NCI-H82 treated with DMSO at 0.1 percent for 48 hours (cell line): ENCODE measurements at regions not wholly inside any gene's neighbourhood (a gene's known extent, or its start where the extent isn't known, plus 50 kb on each side); places are given as distances from the start of the nearest gene placed in this dataset.

Experiments
- DNase-seq: peaks from one replicate; lab custom pipeline; 2025; ENCODE audit not compliant: unreplicated experiment; lab: John Stamatoyannopoulos, UW

DNA sequence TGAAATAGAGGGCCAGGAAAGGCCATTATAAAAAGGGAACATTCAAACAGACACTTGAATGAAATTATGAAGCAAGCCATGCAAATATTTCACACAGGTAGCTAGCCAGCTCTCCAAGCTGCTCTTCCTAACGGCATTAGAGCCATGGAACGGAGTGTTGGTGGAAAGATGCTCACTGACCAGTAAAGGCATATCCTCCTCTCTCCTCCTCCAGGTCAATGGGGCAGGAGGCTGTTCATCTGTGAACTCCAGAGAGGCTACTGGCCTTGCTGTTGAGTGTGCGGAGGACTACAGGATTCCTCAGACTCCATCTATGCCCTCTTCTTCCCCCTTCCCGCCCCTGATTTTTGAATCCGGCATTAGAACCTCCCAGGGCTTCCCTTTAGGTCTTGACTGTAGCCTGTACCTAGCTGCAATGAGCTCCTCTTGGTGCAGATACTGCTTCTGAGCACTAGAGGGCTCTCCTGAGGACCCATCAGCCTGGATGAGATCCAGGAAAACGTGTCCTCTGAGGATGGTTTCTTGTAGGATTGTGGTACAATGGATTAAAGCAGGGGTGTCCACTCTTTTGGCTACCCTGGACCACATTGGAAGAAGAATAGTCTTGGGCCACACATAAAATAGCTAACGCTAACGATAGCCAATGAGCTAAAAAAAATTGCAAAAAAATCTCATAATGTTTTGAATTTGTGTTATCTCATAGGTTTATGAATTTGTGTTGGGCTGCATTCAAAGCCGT lies 162.2 kb downstream of the SREK1 start:
- DNase-seq = peak; percentile 4

GRCh38 chr5:66306844-66307315 lies 162.8 kb downstream of the SREK1 start:
- DNase-seq = no peak

- DNase-seq = peak; percentile 31
Measured at GRCh38 chr5:66307647-66308241, 163.6 kb downstream of the SREK1 start.

DNA sequence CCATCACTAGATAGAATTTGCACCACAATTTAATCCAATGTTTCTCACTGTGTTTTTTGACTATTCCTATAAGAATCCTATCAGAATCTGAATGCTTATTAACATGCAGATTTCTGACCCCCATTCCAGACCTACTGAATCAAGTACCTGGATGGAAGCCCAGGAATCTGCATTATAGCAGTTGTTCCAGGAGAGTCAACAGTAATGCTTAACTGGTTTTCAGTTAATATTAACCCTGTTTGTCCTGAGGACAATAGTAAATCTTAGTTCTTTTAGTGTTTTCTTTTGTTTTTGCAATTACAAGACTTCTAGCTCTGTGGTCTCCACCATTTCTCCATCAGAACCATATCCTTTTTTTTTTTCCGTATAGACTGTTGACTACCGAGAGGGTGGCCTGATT lies 168.2 kb downstream of the SREK1 start:
- DNase-seq = no peak

DNA sequence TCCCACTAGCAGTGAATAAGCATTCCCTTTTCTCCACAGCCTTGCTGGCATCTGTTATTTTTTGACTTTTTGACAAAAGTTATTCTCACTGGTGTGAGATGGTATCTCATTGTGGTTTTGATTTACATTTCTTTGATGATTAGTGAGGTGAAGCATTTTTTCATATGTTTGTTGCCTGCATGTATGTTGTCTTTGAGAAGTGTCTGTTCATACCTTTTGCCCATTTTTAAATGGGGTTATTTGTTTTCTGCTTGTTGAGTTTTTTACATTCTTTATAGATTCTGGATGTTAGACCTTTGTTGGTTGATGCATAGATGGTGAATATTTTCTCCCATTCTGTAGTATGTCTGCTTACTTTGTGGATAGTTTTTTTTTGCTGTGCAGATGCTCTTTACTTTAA lies 171.7 kb downstream of the SREK1 start:
- no peak for DNase-seq

- DNase-seq = no peak
Measured at GRCh38 chr5:66322786-66323528, 178.9 kb downstream of the SREK1 start.

- DNase-seq = no peak
Measured at GRCh38 chr5:66323529-66323895, 179.4 kb downstream of the SREK1 start.

- DNase-seq = no peak
Measured at GRCh38 chr5:66324357-66324756, 180.3 kb downstream of the SREK1 start.

DNA sequence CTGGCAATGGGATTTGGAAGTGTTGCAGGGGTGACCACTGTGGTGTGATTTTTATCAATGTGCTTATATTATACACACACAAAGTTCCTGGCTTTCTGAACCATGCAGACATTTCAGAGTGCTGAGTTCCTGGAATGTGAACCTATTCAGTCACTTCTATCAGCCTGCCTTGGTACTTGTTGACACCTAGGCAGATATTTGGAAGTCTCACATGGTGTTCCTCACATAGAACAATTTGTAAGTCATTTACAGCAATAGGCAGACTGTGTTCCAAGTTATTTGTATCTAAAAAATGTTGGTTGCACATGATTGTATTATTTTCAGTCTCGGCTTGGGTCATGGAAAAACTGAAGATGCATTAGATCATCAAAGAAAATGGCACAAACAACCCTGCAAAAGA lies 182.2 kb downstream of the SREK1 start:
- no peak for DNase-seq

- DNase-seq = no peak
Measured at GRCh38 chr5:66327008-66327407, 182.9 kb downstream of the SREK1 start.

- no peak for DNase-seq
Measured at GRCh38 chr5:66329078-66329477, 185.0 kb downstream of the SREK1 start.

DNA sequence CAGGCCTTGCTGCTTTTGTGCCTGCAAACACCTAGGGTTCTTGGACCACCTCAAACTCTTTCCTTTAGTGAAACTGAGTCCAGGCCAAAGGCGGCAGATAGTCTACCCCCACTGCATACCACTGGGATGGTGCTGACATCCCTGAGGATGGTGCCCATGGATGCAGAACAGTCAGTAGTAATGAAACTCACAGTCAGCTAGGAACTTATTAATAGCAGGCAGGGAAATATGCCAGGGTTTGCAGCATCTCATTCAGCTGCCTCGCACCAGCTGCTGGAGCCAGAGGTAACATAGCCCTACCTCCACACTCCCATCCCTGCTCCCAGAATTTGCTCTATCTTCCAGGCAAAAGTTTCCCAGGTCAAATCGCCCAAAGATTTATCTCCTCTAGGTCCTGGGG lies 189.1 kb downstream of the SREK1 start:
- DNase-seq = no peak

- peak; percentile 1 for DNase-seq
Measured at GRCh38 chr5:66337626-66338226, 193.6 kb downstream of the SREK1 start.

GRCh38 chr5:66338828-66339227 lies 194.7 kb downstream of the SREK1 start:
- no peak for DNase-seq

DNA sequence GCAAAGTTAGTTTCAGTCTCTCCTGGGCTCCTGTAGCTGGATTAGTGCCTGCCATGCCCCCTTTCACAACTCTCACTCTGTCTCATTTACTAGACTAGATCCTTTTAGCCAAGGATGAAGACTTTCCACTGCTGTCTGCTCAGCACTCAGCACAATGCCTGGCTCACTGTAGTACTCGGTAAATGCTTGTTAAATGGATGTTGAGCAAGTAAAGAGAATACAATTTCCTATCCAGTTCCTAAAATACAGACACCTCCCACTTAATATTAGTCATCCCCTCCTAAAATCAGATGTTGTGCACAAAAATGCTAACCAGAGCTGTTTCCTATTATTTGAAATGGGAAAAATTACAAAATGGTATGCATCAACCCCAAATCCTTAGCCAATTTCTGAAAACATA lies 195.8 kb downstream of the SREK1 start:
- no peak for DNase-seq

DNA sequence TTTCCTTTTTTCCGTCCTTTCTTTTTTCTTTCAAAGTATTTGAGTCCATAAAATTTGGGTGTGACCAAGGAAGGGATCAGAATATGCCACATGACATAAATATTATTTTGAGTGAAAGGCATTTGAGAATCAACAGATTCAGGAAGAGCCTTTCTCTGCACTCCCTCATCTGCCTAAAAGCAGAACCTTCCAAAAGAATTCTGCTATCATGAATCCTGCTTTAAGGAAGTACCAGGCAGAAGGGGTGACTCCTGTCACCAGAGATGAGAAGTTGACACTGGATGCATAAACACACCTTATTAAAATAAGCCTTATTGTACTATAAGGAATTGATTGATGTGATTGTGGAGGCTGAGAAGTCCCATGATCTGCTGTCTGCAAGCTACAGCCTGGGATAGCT lies 196.7 kb downstream of the SREK1 start:
- DNase-seq = no peak

DNA sequence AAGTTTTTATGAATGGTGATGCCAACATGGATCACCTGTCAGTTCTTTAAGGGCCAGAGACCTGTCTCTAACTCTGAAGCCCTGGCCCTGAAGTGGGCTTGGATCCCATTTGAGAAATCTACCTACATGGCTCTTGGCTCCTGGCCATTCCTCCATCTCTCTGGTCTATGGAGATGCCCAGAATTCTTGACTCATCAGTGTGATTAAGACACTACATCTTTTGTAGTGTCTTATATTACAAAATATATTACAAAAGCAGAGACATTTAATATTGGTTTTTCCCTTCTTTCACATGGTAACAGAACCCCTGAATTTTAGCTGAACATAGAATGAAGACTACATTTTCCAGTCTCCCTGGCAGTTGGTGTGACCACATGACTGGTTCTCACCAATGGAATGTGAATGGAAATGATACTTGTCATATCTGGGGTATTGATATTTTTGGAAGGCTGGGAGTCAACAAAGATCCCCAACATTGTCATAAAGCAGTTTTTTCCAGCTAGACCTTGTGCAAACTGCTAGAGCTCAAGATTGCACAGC lies 198.3 kb downstream of the SREK1 start:
- DNase-seq = no peak

DNA sequence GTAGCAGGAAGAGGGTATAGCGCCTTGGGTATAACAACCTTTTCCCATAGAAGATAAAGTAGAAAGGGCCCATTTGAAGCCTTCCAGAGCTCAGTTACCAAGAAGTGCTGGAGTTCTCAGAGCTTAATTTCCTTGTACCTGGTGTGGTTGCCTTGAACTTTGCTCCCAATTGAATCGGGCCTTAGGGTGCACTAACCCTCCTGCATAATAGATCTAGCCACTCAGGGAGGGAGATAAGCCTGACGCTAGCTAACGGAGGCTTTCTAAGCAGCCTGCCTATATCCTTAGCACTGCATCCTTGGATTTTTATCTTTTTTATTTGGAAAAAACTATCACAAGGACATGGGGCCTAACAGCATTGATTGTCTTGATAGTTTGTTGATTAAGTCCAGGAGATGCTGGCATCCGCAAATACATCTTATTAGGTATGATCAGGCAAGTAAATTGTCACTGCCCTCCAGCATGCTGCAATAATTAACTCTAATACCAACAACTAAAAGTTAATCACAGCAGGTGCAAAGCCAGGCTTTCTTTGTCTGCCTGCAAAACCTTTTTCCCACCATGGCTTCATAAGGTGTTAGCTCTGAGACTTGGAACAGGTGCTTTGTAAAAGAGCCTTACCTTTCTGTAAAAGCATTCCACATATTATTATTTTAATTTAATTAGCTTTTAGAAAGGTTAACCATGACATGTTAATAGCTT lies 199.4 kb downstream of the SREK1 start:
- DNase-seq = no peak

DNA sequence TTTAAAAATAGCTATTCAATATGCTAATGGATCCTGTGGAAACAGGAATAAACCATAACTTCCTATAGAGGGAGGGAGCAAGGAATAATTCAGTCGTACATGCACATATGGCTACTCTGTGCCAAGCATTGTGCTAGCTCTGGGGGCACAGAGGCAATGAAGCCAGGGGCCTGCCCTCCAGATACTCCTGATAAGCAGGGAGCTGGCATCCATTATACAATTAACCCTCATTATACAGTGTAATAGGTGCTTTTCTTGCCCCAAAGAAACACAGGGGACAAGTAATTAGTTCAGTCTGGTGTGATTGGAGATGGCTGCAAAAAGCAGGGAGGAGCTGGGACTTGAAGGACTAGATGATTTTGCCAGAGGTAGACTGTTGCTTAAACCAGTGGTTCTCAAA lies 200.4 kb downstream of the SREK1 start:
- DNase-seq = no peak

DNA sequence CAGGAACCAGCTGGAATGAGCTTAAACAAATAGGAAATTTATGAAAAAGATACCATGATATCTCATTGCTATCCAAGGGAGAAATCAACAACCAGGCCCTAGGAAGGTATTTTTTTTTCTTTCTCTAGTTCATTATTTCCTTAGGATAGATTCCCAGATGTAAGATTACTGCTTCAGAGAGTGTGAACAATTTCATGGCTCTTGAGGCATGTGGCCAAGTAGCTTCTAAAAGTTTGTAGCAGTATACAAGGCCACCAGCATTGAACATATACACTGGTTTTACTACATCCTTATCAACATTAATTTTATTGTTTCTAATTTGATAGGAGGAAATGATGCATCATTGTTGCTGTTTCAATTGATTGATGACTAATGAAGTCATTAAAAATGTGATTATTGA lies 201.2 kb downstream of the SREK1 start:
- no peak for DNase-seq

- no peak for DNase-seq
Measured at GRCh38 chr5:66346869-66347268, 202.8 kb downstream of the SREK1 start.
